Neural cell (in vitro differentiated cells): ENCODE measurements at regions not wholly inside any gene's neighbourhood (a gene's known extent, or its start where the extent isn't known, plus 50 kb on each side); places are given as distances from the start of the nearest gene placed in this dataset.

Experiments used
- CTCF ChIP-seq: fragments of 450-650 bp; IDR thresholded peaks from 2 replicates; pipeline ENCODE4 v1.5.1; 2014; ENCODE audit warnings: antibody characterized with exemption, mild to moderate bottlenecking, moderate library complexity; ENCODE audit not compliant: poor library complexity, severe bottlenecking
- EP300 ChIP-seq: fragments of 450-650 bp; conservative IDR thresholded peaks from 2 replicates; pipeline ENCODE4 v1.6.1; 2014; ENCODE audit warnings: antibody characterized with exemption, mild to moderate bottlenecking, moderate library complexity; ENCODE audit not compliant: poor library complexity, severe bottlenecking
- EZH2 ChIP-seq: fragments of 200-600, 300-800 bp; shearing (Covaris generic), sonication (generic); IDR thresholded peaks from 2 replicates; pipeline ENCODE4 v1.6.1; 2014; ENCODE audit warnings: antibody characterized with exemption, low read length, borderline replicate concordance, mild to moderate bottlenecking; ENCODE audit not compliant: insufficient read depth, poor library complexity, severe bottlenecking
- POLR2AphosphoS5 ChIP-seq: IDR thresholded peaks from 2 replicates; pipeline ENCODE4 v1.6.1; 2012
- RAD21 ChIP-seq: fragments of 450-650 bp; conservative IDR thresholded peaks from 2 replicates; pipeline ENCODE4 v1.6.1; 2014; ENCODE audit warnings: antibody characterized with exemption, mild to moderate bottlenecking, moderate library complexity
- REST ChIP-seq: IDR thresholded peaks from 2 replicates; pipeline ENCODE4 v1.6.1; 2012; ENCODE audit warnings: borderline replicate concordance
- TAF1 ChIP-seq: IDR thresholded peaks from 2 replicates; pipeline ENCODE4 v1.6.1; 2012; ENCODE audit warnings: low read depth

GRCh38 chr3:72439321-72440183, 408.7 kb downstream of the SHQ1 start:
- no peak for TF ChIP-seq RAD21
- no peak for TF ChIP-seq REST
- no peak for TF ChIP-seq CTCF
- TF ChIP-seq EP300, result no peak
- TF ChIP-seq POLR2AphosphoS5, result no peak
- TF ChIP-seq TAF1, result no peak
- no peak for TF ChIP-seq EZH2
